ENCODE measurements at regions not wholly inside any gene's neighbourhood (a gene's known extent, or its start where the extent isn't known, plus 50 kb on each side); places are given as distances from the start of the nearest gene placed in this dataset.

DNA sequence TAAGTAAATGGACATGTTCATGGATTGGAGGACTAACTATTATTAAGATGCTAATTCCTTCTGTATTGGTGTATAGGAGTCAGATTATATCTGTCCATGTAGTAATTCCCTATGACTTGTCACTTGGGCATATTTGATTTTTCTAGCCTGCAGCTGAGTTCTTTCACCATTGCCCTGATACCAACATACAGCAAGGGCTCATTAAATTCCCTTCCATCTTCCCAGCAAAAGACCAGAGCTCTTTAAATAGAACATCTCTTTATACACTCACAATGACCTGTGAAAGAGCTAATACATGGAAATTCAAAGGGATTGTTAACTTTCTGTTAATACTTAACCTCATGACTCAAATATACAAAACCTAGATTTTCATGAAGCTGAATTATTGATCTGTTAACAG is 492.3 kb upstream of the VRK2 start:
- intact Hi-C loops (cut with DNase I), result no loop called here
- ATAC-seq, result no peak
- no peak for DNase-seq (ENCODE audit: low spot score)

DNA sequence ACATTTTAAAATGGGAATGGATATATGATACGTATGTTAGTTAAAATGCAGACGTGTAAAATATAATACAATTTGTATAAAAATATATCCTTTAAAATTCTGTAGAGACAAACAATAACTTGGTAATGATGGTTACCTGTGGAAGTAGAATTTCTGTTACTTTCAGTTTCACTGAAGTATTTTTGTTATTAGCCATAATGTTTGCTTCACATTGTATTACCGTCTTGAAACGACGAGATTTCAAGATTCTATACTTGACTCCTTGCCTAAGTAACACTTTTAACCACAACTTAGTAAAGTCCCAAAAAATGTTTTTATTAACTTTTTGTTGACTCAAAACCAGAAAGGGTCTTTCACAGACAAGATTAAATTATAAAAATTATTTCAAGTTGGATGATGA is 488.3 kb upstream of the VRK2 start:
- DNase-seq (ENCODE audit: low spot score) (no peak), ATAC-seq (no peak)
- intact Hi-C loops (cut with DNase I), result no loop called here

DNA sequence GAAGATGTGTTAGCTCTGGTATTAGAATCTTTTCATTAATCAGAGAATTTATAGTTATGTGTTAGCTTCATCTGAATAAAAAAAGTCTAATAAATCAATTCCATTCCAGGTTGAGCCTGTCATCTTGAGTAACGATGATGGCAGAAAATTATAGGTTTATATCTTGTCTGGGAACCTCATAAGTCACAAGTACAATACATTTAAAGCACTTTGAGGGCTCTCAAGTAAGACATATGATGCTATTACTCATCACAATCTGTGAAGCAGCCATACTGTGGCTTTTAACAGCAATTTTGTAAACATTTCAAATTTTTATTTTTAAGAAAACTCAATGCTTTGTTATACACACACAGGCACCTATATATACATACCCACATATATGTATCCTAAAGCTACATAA is 484.1 kb upstream of the VRK2 start:
- ATAC-seq (no peak), DNase-seq (ENCODE audit: low spot score) (no peak)
- intact Hi-C loops (cut with DNase I), result no loop called here

DNA sequence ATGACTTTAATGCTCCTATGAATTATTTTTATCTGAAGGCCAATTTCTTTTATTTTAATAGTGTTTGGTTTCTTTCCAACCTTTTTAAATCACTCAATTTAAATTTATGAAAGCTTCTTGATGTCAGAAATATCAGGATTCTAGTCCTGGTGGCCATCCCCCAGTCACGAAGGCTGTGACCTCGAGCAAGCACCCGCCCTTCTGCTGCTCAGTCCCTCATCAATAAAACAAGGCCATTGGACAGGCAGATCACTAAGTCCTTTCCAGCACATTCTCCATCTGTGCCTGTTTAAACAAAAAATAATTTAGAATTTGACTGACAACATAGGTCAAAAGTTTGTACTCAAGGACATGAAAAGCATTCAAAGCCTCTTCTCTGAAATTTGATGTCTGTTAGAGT is 483.6 kb upstream of the VRK2 start:
- intact Hi-C loops (cut with DNase I), result no loop called here
- DNase-seq (ENCODE audit: low spot score), result no peak
- ATAC-seq, result no peak

DNA sequence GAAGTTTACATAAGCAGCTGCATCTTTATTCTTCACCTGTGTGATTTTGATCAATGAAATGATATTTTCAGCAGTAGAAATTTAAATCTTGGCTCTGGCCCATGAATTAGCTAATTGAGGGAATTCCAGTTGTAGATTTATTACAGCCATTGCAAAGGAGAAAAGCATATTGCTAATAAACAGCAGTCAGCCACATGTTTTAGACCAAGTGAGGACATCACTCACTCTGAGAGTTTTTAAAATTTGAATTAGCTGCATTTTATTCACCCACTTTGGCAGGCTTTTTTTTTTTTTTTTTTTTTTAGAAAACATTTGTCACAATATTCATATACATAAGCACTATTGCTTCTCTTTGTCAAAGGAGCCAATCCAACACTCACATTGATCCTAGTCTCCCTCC is 479.4 kb upstream of the VRK2 start:
- intact Hi-C loops (cut with DNase I), result no loop called here
- ATAC-seq (no peak), DNase-seq (ENCODE audit: low spot score) (no peak)

DNA sequence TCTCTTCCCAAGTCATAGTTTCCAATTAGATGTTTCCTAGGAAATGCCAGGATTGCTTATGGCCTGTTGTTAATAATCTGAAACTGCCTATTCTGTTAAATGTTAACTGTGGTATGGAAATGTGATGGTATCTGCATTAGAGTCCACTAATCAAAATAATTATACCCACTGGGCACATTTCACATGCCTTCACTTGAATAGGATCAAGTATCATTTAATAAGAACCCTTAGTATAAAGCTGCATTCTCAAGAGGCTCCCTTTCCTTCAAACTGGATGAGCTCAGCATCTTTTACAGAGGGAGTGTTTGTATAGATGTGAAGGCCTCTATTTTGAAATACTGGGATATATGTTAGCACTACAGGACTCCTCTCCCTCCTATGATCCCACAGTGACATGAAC is 477.2 kb upstream of the VRK2 start:
- DNase-seq (ENCODE audit: low spot score) (no peak), ATAC-seq (no peak)
- intact Hi-C loops (cut with DNase I), result no loop called here

DNA sequence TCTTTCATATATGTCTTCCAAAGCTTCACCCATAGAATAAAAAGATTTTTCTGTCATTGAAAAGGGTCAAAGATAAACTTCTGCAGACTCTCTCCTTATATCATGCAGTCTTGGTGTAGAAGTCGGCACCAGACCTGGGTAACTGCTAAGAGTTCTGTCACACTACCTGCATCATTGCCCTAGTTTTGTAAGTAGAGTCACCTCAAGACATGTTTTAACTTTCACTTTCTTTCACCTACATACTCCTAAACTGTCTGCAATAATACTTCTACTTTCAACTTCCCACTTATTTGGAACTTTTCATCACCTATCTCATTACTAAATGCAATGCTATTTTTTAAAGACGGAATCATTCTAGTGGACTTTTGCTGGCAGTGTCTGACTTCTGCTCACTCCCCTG is 475.6 kb upstream of the VRK2 start:
- ATAC-seq (no peak), DNase-seq (ENCODE audit: low spot score) (no peak)
- intact Hi-C loops (cut with DNase I), result no loop called here

DNA sequence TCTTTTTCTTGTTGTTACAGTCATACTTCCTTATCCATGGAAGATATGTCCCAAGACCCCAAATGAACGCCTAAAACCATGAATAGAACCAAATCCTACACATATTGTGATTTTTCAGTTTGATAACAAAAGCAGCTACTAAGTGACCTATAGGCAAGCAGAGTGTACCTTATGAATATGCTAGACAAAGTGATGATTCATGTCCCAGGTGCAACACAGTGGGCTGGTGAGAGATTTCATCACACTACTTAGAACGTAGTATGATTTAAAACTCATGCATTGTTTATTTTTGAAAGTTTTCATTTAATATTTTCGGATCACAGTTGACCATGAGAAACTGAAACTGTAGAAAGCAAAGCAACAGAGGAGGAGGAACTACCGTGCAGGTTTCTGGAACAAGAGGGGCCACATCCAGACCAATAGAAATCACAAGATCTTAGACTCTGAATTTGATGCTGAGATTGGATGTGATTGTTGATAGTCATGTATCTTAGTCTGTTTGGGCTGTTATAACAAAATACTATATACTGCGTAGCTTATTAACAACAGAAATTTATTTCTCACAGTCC is 470.8 kb upstream of the VRK2 start:
- ATAC-seq (no peak), DNase-seq (ENCODE audit: low spot score) (no peak)
- intact Hi-C loops (cut with DNase I), result no loop called here

DNA sequence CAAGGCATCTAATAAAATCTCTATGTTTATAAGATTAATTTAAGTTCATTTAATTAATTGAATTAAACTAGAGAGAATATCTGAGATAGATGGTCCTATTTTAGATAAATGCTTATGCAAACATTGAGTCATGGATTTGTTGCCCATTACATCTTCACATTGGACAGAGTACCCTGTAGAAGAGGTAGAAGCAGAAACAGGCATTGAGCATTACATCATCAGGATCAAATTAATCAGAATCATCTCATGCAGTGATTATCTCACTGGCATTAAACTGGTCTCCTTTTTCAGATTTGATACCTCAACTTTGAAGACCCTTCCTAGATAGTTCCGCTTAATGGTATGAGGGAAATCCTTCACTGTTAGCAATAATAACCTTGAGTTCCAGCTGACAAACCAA is 469.6 kb upstream of the VRK2 start:
- intact Hi-C loops (cut with DNase I), result no loop called here
- ATAC-seq, result no peak

DNA sequence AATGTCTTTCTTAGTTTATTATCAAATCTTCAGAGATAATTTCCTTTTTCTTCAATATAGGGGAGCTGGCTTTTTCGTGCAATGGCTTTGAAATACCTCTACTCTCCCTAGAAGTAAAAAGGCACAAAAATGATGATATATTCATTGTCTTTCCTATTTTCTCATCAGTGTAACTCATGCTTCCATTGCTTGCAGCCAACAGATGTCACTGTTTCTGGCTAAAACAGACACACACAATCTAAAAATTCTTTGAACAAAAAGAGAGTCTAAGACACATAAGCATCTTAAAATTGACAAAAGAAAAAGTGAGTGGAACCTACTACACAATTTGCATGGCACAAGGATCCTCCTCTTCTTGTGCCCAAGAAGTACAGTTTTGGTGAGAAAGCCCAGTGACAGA is 448.7 kb upstream of the VRK2 start:
- intact Hi-C loops (cut with DNase I), result no loop called here

More for the DNA sequence above, 469.6 kb upstream of the VRK2 start:
- DNase-seq (ENCODE audit: low spot score), result no peak

DNA sequence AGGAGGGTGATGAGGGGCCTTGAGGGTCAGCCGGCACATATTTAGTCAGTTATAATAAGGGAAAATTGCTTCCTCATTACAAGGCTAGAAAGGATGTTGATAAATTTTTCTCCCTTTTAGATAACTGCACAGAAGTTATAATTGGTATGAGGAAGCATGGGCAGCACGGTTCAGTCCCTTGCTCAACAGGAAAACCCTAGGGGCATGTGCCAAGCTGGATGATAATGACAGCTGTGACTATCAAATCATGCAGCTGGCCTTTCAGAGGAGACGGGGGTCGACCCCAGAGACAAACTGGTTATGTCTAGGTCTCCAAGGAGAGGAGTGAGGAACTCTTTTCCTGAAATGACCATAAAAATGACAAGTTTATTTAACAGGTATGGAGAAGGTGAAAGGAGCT is 448.1 kb upstream of the VRK2 start:
- intact Hi-C loops (cut with DNase I), result no loop called here
- ATAC-seq, result no peak

More for the DNA sequence above, 448.7 kb upstream of the VRK2 start:
- no peak for ATAC-seq
- no peak for DNase-seq (ENCODE audit: low spot score)

DNA sequence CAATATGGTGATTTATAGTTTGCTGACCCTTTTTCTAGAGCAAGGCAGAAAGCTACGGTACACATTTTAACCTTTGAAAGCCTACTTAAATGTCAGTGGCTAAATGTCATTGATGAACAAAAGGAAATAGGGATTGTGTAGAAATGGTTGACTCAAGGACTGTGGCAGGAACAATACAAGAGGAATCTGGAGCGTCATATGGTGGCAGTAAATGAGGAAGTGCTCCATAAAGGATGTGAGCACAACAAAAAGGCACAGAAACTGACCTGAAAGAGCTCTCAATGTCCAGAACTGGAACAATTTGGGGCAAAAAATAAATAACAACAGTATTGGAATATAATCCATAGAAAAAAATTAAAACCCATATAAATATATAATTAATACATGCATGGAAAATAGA is 443.9 kb upstream of the VRK2 start:
- ATAC-seq, result no peak
- DNase-seq (ENCODE audit: low spot score), result no peak
- intact Hi-C loops (cut with DNase I), result no loop called here

More for the DNA sequence above, 448.1 kb upstream of the VRK2 start:
- no peak for DNase-seq (ENCODE audit: low spot score)

DNA sequence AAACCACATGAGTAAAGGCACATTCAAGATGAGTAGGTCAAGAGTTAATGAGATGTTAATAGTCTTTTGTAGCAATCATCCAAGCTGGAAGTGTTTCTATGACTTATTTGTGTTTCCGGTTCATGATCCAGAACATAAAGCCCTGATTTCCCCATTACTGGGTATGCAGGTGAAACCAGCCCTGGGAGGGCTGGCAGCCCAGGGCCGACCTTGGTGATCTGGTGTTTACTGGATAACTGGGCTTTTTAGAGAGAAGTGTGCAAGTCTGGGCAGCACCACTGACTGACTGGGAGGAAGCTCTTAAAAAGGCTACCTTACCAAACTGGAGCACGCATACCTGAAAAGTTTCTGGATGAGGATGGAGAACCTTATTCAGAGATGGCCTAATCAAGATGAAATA is 431.6 kb upstream of the VRK2 start:
- DNase-seq (ENCODE audit: low spot score), result no peak
- no peak for ATAC-seq
- intact Hi-C loops (cut with DNase I), result no loop called here

DNA sequence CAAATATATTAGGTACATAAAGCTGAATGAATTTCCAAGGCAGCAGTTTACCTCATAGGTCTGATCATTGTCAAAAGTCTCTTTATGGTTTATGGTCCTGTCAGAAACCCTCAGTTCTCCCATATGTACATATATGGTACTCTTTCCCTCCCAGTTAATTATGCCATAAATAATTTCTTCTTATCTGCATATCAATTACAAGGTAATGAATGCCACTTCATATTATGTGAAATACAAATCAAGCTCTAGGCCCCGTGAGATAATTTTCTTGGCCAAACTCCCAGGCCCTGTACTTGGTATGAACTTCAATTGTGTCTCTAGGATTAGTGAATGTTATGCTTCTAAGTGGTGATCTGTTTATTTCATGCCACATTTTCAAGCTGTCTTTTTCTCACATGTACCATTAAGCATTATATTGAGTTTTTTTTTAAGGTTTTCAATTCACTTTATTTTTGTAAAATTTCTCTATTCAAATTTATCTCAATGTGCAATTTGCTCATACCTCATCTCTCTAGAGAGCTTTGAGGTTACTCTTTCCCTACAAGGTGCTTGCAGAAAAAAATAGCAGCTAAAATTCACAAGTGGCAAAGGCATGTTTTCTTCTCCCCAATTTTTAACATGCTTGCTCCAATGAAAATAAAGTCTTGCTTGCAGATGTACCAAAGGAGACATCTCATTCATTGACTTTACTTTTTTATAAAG is 430.6 kb upstream of the VRK2 start:
- DNase-seq (ENCODE audit: low spot score), result no peak
- intact Hi-C loops (cut with DNase I), result no loop called here
- ATAC-seq, result no peak

DNA sequence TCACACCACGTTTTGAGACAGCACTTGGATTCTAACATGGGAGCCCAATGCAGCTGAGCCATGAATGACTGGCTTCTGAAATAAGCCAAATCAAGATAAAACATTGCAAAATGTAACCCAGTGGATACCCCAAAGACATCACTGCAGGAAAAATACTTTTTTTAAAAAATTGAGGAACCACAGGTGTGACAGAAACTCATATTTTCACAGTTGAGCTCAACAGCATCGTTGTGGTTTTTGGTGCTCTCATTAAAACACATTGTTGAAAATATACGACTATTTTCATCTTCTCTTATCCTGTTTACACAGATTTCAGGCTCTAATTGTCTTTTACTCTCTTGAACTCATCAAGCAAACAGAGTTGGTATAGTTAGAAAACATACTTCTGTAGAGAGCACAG is 429.3 kb upstream of the VRK2 start:
- no peak for ATAC-seq
- DNase-seq (ENCODE audit: low spot score), result no peak
- intact Hi-C loops (cut with DNase I), result no loop called here

DNA sequence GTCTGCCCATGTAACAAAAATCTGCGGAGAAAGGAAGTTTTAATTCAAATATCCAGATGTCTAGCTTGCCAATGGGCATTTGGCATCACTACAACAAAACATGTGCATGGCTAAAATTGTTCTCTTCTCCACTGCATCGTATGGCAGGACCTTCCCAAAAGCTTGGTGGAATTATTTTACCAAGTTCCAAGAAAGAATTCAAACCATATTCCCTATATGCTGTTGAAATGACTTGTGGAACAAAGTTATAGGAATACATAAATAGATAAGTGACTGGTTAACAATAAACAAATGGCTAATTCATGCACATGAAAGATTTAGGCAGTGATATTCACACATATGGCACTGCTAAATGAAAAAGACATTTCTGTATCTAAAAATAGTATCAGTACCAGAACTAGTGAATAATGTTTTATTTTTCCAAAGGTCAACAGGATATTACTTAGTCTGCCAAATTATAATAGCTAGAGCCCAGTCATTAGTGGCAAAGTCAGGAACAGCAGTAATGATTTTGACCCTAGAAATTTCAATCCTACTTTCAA is 425.4 kb upstream of the VRK2 start:
- ATAC-seq (no peak), DNase-seq (ENCODE audit: low spot score) (no peak)
- intact Hi-C loops (cut with DNase I), result no loop called here

DNA sequence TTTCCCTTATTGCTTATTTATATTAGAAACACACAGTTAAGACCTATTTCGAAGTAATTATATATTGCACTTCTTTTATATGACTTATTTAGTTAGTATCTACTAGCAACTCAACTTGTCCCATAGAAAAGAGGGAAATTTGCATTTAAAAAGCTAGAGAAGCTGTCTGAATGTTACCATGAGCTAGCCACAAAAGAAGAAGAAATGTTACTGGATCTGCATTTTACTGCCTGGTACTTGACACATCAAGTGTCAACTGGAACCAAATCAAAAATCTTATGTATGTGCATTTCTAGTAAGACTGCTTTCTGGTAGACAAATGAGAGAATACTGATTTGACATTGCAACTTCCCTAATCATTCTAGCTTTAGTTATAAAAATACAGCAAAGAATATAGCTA is 424.6 kb upstream of the VRK2 start:
- ATAC-seq (no peak), DNase-seq (ENCODE audit: low spot score) (no peak)
- intact Hi-C loops (cut with DNase I), result no loop called here

DNA sequence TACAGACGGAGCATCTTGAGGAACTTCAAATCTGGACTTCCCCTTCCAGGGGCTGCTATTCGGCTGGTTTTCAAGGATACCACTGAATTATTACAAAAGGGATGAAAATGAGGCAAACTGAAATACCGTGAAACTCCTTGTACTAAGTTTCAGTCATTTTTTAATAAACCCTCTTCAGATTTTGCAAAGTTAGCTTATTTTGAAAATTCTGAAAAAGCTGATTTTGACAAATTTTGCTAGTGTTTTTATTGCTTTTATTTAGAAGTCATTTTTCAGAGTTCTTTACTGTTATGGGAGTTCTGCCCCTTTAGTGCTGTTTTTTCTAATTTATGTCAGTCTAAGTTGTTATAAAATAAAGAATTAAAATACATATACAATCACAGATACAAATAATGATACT is 390.4 kb upstream of the VRK2 start:
- intact Hi-C loops (cut with DNase I), result no loop called here
- ATAC-seq, result no peak
- DNase-seq (ENCODE audit: low spot score), result no peak

DNA sequence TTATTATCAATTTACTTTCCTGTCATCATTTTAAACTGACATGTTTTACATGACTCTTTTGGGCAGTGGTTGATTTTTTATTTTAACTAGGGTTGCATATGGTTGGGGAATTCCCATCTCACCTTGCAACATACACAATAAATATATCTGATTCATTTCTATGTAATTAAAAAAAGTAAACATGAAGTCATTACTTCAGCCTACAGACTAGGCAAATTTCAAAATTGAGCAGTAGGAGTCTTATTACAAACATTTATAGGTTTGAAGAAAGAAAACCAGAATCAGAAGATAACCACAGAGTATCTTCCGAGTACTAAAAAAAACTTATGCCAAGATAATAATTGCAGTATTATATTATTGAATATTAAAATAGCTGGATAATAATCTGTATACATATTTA is 377.0 kb upstream of the VRK2 start:
- intact Hi-C loops (cut with DNase I), result no loop called here
- no peak for DNase-seq (ENCODE audit: low spot score)
- ATAC-seq, result no peak

DNA sequence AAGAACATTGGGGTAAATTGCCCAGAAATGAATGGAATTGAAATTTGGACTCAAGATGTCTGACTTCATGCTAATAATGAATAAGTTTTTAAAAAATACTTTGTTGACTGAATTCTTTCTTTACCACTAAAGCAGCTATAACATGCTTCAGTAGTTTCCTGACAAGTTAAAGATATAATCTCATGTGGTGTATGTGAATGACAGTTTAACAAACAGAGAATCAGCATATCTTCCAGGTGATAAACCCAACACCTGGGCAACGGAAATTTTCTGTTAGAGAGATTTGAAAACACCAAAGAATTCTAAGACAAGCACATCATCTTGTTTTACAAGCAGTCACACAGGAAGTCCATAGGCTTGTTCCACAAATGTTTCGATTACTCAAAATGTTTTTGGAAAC is 372.6 kb upstream of the VRK2 start:
- intact Hi-C loops (cut with DNase I), result no loop called here
- DNase-seq (ENCODE audit: low spot score) (no peak), ATAC-seq (no peak)

DNA sequence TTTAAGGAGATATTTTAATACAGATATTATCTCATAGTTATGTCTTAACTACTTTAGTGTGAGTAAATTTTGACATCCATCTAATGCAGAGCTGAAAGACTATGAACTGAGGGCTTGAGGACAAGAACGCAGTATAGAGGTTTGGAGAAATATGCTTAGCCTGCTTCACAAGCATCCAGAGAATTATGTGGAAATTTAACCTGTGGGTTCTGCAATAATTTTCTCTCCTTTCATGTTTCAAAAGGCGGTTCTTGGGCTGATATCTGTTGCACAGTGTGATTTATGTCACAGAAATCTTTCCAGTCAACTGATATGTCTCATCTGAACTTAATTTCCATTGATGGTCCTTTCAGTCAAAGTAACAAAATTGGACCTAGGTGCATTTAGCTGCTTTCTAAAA is 371.9 kb upstream of the VRK2 start:
- DNase-seq (ENCODE audit: low spot score) (no peak), ATAC-seq (no peak)
- intact Hi-C loops (cut with DNase I), result no loop called here

All from sciatic nerve (tissue), 2 donors.